Breast epithelium (tissue), 3 donors: ENCODE measurements at regions not wholly inside any gene's neighbourhood (a gene's known extent, or its start where the extent isn't known, plus 50 kb on each side); places are given as distances from the start of the nearest gene placed in this dataset.
"Not testable (repeated sequence)": the region's sequence is repeated elsewhere in the genome, so short reads cannot be mapped to it uniquely, and the experiment has no call there.

ENCODE experiments used
- POLR2A ChIP-seq: fragments of 450-650 bp; IDR thresholded peaks from one replicate; pipeline ENCODE4 v1.6.1; 2016; ENCODE audit warnings: antibody characterized with exemption, mild to moderate bottlenecking, moderate library complexity
- TF ChIP-seq, protein P1 (sequence below), 3 donors: fragments of 450-650 bp; IDR thresholded peaks; one replicate each; pipeline ENCODE4 v1.5.1; 2016 to 2017; ENCODE audit warnings: antibody characterized with exemption in 3 of 3, mild to moderate bottlenecking in 3 of 3, moderate library complexity in 3 of 3

DNA sequence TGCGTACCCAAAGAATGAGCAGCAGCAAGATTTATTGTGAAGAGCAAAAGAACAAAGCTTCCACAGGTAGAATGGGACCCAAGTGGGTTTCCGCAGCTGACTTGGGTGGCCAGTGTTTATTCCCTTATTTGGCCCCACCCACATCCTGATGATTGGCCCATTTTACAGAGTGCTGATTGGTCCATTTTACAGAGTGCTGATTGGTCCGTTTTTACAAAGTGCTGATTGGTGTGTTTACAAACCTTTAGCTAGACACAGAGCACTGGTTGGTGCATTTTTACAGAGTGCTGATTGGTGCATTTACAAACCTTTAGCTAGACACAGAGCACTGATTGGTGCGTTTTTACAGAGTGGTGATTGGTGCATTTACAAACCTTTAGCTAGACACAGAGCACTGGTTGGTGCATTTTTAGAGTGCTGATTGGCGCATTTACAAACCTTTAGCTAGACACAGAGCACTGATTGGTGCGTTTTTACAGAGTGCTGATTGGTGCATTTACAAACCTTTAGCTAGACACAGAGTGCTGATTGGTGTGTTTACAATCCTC, 94.8 kb downstream of the SAMD9 start:
- TF ChIP-seq, protein P1, sequence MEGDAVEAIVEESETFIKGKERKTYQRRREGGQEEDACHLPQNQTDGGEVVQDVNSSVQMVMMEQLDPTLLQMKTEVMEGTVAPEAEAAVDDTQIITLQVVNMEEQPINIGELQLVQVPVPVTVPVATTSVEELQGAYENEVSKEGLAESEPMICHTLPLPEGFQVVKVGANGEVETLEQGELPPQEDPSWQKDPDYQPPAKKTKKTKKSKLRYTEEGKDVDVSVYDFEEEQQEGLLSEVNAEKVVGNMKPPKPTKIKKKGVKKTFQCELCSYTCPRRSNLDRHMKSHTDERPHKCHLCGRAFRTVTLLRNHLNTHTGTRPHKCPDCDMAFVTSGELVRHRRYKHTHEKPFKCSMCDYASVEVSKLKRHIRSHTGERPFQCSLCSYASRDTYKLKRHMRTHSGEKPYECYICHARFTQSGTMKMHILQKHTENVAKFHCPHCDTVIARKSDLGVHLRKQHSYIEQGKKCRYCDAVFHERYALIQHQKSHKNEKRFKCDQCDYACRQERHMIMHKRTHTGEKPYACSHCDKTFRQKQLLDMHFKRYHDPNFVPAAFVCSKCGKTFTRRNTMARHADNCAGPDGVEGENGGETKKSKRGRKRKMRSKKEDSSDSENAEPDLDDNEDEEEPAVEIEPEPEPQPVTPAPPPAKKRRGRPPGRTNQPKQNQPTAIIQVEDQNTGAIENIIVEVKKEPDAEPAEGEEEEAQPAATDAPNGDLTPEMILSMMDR (IDR thresholded peaks at IDR 0.05): not testable (repeated sequence)
- TF ChIP-seq POLR2A: not testable (repeated sequence)
